Type B pancreatic cell (in vitro differentiated cells): ENCODE measurements at regions not wholly inside any gene's neighbourhood (a gene's known extent, or its start where the extent isn't known, plus 50 kb on each side); places are given as distances from the start of the nearest gene placed in this dataset.

Experiments used
- DNase-seq: peaks from one replicate; pipeline ENCODE4 v3.0.0; 2021; ENCODE audit warnings: mixed read lengths; ENCODE audit not compliant: unreplicated experiment; ENCODE audit errors: extremely low spot score
- H3K27ac Mint-ChIP-seq: 2 replicates; pipeline ENCODE4 v1.8.0; 2021; ENCODE audit warnings: mild to moderate bottlenecking, mixed read lengths
- H3K27me3 Mint-ChIP-seq: 2 replicates; pipeline ENCODE4 v1.8.0; 2021; ENCODE audit warnings: mixed read lengths
- H3K36me3 Mint-ChIP-seq: 2 replicates; pipeline ENCODE4 v1.8.0; 2021; ENCODE audit warnings: mixed read lengths
- H3K4me1 Mint-ChIP-seq: one replicate; pipeline ENCODE4 v1.8.0; 2021; ENCODE audit warnings: mixed read lengths; ENCODE audit not compliant: unreplicated experiment
- H3K4me3 Mint-ChIP-seq: 2 replicates; pipeline ENCODE4 v1.8.0; 2021; ENCODE audit warnings: mild to moderate bottlenecking, mixed read lengths
- H3K9me3 Mint-ChIP-seq: 2 replicates; pipeline ENCODE4 v1.8.0; 2021; ENCODE audit warnings: mixed read lengths
- TF ChIP-seq, protein P1 (sequence below): fragments of 200-600 bp; sonication (generic); conservative IDR thresholded peaks from 2 replicates; pipeline ENCODE4 v1.5.0; 2021; ENCODE audit warnings: antibody characterized with exemption, mild to moderate bottlenecking

DNA sequence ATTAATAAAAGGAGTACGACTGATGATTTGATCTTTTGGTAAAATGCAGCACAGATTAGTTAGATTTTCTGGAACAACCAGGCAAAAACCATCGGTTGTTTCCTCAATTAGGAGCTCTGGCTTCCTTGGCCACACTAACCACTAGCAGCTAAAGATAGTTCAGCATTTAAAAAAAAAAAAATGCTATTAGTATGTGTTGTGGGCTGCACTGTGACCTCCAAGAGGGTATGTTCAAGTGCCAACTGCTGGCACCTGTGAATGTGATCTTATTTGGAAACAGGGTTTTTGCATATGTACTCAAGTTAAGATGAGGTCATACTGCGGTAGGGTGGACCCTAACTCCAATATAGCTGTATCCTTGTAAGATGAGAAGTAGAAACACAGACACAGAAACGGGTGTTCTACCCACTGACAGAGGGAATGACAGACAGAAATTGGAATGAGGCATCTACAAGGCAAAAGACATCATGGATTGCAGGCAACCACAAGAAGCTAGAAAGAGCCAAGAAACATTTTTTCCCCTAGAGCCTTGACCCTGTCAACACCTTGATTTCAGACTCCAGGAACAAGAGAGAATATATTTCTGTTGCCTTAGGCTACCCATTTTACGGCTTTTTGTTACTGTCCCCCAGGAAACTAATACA is 534.6 kb upstream of the ROBO2 start:
- no peak overlapping the region for H3K27ac Mint-ChIP-seq
- no peaks in the 10 kb centered on the region for H3K9me3 Mint-ChIP-seq
- DNase-seq = no peak
- peaks cover 3% of the 10 kb centered on the region for H3K27me3 Mint-ChIP-seq
- H3K4me1 Mint-ChIP-seq = no peaks in the 10 kb centered on the region
- H3K4me3 Mint-ChIP-seq = no peak overlapping the region
- TF ChIP-seq, protein P1, sequence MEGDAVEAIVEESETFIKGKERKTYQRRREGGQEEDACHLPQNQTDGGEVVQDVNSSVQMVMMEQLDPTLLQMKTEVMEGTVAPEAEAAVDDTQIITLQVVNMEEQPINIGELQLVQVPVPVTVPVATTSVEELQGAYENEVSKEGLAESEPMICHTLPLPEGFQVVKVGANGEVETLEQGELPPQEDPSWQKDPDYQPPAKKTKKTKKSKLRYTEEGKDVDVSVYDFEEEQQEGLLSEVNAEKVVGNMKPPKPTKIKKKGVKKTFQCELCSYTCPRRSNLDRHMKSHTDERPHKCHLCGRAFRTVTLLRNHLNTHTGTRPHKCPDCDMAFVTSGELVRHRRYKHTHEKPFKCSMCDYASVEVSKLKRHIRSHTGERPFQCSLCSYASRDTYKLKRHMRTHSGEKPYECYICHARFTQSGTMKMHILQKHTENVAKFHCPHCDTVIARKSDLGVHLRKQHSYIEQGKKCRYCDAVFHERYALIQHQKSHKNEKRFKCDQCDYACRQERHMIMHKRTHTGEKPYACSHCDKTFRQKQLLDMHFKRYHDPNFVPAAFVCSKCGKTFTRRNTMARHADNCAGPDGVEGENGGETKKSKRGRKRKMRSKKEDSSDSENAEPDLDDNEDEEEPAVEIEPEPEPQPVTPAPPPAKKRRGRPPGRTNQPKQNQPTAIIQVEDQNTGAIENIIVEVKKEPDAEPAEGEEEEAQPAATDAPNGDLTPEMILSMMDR = no peak
- no peaks in the 10 kb centered on the region for H3K36me3 Mint-ChIP-seq

DNA sequence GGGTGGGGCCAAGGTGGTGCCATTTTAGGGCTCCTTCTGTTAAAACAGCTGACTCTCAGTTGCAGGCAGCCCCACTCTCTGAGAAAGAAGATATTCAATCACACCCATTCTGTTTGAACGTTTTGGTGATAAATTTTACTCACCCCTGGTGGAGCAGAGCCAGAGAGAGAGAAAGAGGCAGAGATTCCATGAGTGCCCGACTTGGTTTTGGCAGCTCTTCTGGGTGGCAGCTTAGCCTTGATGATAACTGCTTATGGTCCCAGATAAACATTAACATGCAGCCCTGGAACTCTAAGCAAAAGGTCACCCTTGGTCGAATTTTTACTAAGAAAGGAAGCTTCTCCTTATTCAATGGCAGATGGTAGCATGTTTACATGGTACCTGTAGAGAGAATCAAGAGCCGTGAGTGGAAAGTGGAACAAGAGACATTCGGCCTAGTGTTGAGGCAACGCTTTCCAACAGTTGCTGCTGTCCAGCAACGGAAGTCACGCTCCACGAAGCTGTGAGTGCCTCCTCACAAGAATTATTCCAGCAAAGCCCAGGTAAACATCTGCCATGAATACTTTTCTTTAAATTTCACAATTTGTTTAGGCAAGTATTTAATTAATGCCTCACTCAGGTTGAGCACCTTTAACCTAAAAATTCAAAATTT is 530.6 kb upstream of the ROBO2 start:
- H3K4me3 Mint-ChIP-seq = no peak overlapping the region
- H3K27me3 Mint-ChIP-seq = no peaks in the 10 kb centered on the region
- H3K27ac Mint-ChIP-seq = no peak overlapping the region
- no peaks in the 10 kb centered on the region for H3K4me1 Mint-ChIP-seq
- DNase-seq = no peak
- H3K36me3 Mint-ChIP-seq = no peaks in the 10 kb centered on the region
- H3K9me3 Mint-ChIP-seq = no peaks in the 10 kb centered on the region
- TF ChIP-seq, protein P1 = no peak

DNA sequence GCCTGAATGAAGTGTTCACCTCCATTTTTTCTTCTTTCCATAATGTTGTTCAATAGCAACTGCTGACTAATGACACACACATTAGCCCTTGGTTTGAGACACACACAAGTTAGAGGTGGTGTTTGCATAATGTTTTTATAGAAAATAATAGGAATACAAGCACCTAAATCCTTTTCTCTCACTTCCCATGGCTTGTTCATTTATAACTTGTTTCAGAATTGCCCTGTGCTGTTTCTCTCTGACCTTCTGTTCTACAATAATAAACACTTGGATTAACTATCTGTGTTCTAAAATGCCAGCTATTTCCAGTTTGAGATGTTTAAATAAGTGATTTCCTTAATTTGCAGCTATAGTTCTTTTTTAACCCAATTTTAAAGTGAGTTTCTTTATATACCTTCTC is 525.1 kb upstream of the ROBO2 start:
- no peaks in the 10 kb centered on the region for H3K4me1 Mint-ChIP-seq
- H3K36me3 Mint-ChIP-seq = no peaks in the 10 kb centered on the region
- no peaks in the 10 kb centered on the region for H3K27me3 Mint-ChIP-seq
- H3K4me3 Mint-ChIP-seq = no peak overlapping the region
- TF ChIP-seq, protein P1 = no peak
- H3K27ac Mint-ChIP-seq = no peak overlapping the region
- DNase-seq = no peak
- H3K9me3 Mint-ChIP-seq = no peaks in the 10 kb centered on the region

DNA sequence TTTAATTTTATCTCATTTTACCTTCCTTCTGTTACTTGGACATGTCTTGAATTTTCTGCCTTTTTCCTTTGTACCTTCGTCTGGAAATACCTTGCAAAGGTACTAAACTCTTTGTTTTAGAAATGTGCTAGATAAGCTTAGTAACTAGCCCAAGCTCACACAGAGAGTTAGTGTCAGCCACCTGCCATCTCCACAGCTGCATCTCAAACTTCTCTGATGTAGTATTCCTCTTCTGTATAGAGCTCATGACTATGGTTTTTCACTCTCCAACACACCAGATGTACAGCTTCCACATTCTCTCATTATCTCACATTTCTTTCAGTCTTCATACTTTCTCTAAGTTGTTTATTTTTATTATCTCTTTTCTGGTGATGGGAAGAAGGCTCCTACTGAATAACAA is 516.6 kb upstream of the ROBO2 start:
- Mint-ChIP-seq H3K4me3 (no peak overlapping the region), H3K27me3 (no peaks in the 10 kb centered on the region), H3K9me3 (no peaks in the 10 kb centered on the region), H3K36me3 (no peaks in the 10 kb centered on the region), H3K27ac (no peak overlapping the region), H3K4me1 (no peaks in the 10 kb centered on the region)
- no peak for DNase-seq
- TF ChIP-seq, protein P1 = no peak

DNA sequence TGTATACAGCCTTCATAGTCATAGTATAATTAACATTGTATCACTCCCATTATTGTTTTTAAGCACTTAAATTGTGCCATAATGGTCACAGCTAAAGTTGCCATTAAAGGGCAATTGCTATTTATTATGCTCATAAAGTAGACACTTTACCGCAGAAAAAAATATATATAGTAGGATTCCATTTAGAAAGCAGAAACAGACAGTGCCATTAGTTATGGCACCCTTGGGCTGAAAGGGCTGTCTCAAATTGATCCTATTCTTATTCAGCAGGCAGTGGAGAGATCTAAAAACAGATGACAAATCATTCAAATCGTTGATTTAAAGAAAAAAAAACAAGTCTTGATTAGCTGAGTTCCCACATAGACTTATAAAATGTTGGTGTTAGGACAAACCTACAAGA is 514.2 kb upstream of the ROBO2 start:
- Mint-ChIP-seq H3K27ac (no peak overlapping the region), H3K4me3 (no peak overlapping the region), H3K36me3 (no peaks in the 10 kb centered on the region), H3K9me3 (no peaks in the 10 kb centered on the region), H3K27me3 (no peaks in the 10 kb centered on the region), H3K4me1 (no peaks in the 10 kb centered on the region)
- DNase-seq = no peak
- TF ChIP-seq, protein P1 = no peak
